HepG2 (cell line): ENCODE measurements at regions not wholly inside any gene's neighbourhood (a gene's known extent, or its start where the extent isn't known, plus 50 kb on each side); places are given as distances from the start of the nearest gene placed in this dataset.

ENCODE experiments used
- ATAC-seq: fragments of 200-7000 bp; cut with Tn5 transposase; 3 replicates; pipeline ENCODE4 v1.9.1; 2020; ENCODE audit warnings: mild to moderate bottlenecking, moderate library complexity
- BruUV-seq: library from RNA; stranded (reverse); fragments of 400-500 nt; replicated peaks from 2 replicates; lab custom pipeline; 2021; lab: Mats Ljungman, UMichigan
- CTCF ChIA-PET: fragments of 300-600 bp; formaldehyde crosslinking; extraction: SDS; loops from one replicate; lab custom pipeline; 2021; ENCODE audit warnings: low total read pairs, inconsistent platforms, low intra/inter-chr PET ratio; lab: Yijun Ruan, JAX
- POLR2A ChIA-PET: fragments of 350-600 bp; sonication (Branson Sonifier 250); formaldehyde crosslinking; loops from one replicate; lab custom pipeline; 2020; ENCODE audit warnings: antibody characterized with exemption, inconsistent platforms; lab: Yijun Ruan, JAX
- DNase-seq: peaks from one replicate; pipeline ENCODE4 v3.0.0-alpha.2; 2015; ENCODE audit warnings: low spot score
- FAIRE-seq: peaks from 3 replicates; lab custom pipeline; 2011; peaks lifted over from hg19 to GRCh38; lab: Jason Lieb, UNC
- H2AFZ ChIP-seq: one replicate; pipeline ENCODE4 v1.6.1; 2011; ENCODE audit warnings: low read length, inconsistent platforms
- H3K27ac ChIP-seq: fragments of 300-600 bp; 3 replicates; pipeline ENCODE4 v1.8.0; 2011; ENCODE audit warnings: mixed run types, mild to moderate bottlenecking, mixed read lengths, low read length, inconsistent platforms; ENCODE audit not compliant: insufficient read depth; ENCODE audit errors: extremely low read length
- H3K27me3 ChIP-seq, 2 experiments: fragments of 200-600 bp in 1 of 2; 2 replicates in 1 of 2; 3 replicates in 1 of 2; pipeline versions ENCODE4 v1.6.0 to v1.8.0; 2011; ENCODE audit warnings: low read length in 2 of 2, mild to moderate bottlenecking in 2 of 2, moderate library complexity in 2 of 2, inconsistent platforms in 1 of 2; ENCODE audit not compliant: insufficient read depth in 2 of 2, control insufficient read depth in 1 of 2
- H3K36me3 ChIP-seq, 2 experiments: fragments of 200-600 bp in 1 of 2; replicated peaks in 1 of 2; 2 replicates in 1 of 2; 3 replicates in 1 of 2; pipeline versions ENCODE4 v1.5.1 to v1.8.0; 2011; ENCODE audit warnings: low read length in 2 of 2, inconsistent platforms in 1 of 2; ENCODE audit not compliant: insufficient read depth in 2 of 2, control insufficient read depth in 1 of 2
- H3K4me1 ChIP-seq: 2 replicates; pipeline ENCODE4 v1.5.1; 2012; ENCODE audit warnings: low read length, inconsistent platforms; ENCODE audit not compliant: insufficient read depth
- H3K4me2 ChIP-seq: 2 replicates; pipeline ENCODE4 v1.6.0; 2011; ENCODE audit warnings: low read depth, low read length, inconsistent platforms
- H3K4me3 ChIP-seq, 3 experiments: fragments of 200-600 bp in 1 of 3; sonication (generic), shearing (Covaris generic) in 1 of 3; replicated peaks in 1 of 3; 2 replicates each; pipeline ENCODE4 v1.5.1; 2011 to 2016; ENCODE audit warnings: low read length in 3 of 3, inconsistent platforms in 2 of 3, low read depth in 2 of 3, mild to moderate bottlenecking in 2 of 3, control low read depth in 1 of 3, mixed read lengths in 1 of 3; ENCODE audit not compliant: insufficient read depth in 1 of 3
- H3K79me2 ChIP-seq: one replicate; pipeline ENCODE4 v1.6.1; 2011; ENCODE audit warnings: low read length, inconsistent platforms; ENCODE audit not compliant: insufficient read depth
- H3K9ac ChIP-seq: 2 replicates; pipeline ENCODE4 v1.6.0; 2011; ENCODE audit warnings: mild to moderate bottlenecking, low read depth, low read length, inconsistent platforms; ENCODE audit not compliant: insufficient read depth
- H3K9me3 ChIP-seq: 2 replicates; pipeline ENCODE4 v1.5.1; 2012; ENCODE audit warnings: mild to moderate bottlenecking, low read length
- H4K20me1 ChIP-seq: 2 replicates; pipeline ENCODE4 v1.6.0; 2011; ENCODE audit warnings: inconsistent platforms, mild to moderate bottlenecking, low read length, moderate library complexity; ENCODE audit not compliant: insufficient read depth
- DBP ChIP-seq: sonication (generic); formaldehyde crosslinking; IDR thresholded peaks from 2 replicates; pipeline ENCODE4 v1.4.0; 2020; ENCODE audit warnings: missing genetic modification reagents; ENCODE audit errors: not compliant biosample characterization
- KDM1A ChIP-seq: IDR thresholded peaks from 2 replicates; pipeline ENCODE4 v1.6.1; 2016; ENCODE audit warnings: missing compliant biosample characterization
- SPEN ChIP-seq: sonication (generic); formaldehyde crosslinking; IDR thresholded peaks from 2 replicates; pipeline ENCODE4 v1.5.1; 2020; ENCODE audit warnings: low read depth, mild to moderate bottlenecking, missing genetic modification reagents
- SSRP1 ChIP-seq: IDR thresholded peaks from 2 replicates; pipeline ENCODE4 v1.6.1; 2016; ENCODE audit warnings: control low read depth
- ZBTB20 ChIP-seq: sonication (generic); formaldehyde crosslinking; IDR thresholded peaks from 2 replicates; pipeline ENCODE4 v1.8.1; 2023; ENCODE audit warnings: missing genetic modification reagents, low read depth, mild to moderate bottlenecking, borderline replicate concordance
- ZNF10 ChIP-seq: sonication (generic); formaldehyde crosslinking; IDR thresholded peaks from 2 replicates; pipeline ENCODE4 v1.4.0; 2020; ENCODE audit warnings: mild to moderate bottlenecking, low read depth, missing genetic modification reagents, borderline replicate concordance
- ZNF362 ChIP-seq: sonication (generic); formaldehyde crosslinking; IDR thresholded peaks from 2 replicates; pipeline ENCODE4 v1.4.0; 2020; ENCODE audit warnings: missing genetic modification reagents, mild to moderate bottlenecking, borderline replicate concordance
- ZNF543 ChIP-seq: sonication (generic); formaldehyde crosslinking; IDR thresholded peaks from 2 replicates; pipeline ENCODE4 v1.4.0; 2020; ENCODE audit warnings: mild to moderate bottlenecking, missing genetic modification reagents
- ZNF674 ChIP-seq: sonication (generic); formaldehyde crosslinking; IDR thresholded peaks from 2 replicates; pipeline ENCODE4 v1.5.0; 2020; ENCODE audit warnings: low read depth, mild to moderate bottlenecking, missing genetic modification reagents
- WGBS: methylation state at CpG from one replicate; pipeline ENCODE4 v1.1.6; 2017; ENCODE audit warnings: low lambda C conversion rate; 5-methylcytosine and 5-hydroxymethylcytosine counted together
- in situ Hi-C: cut with HindIII; loops from 2 replicates; pipeline ENCODE4 v1.10.0; 2017; ENCODE audit warnings: low pct_unique_long_range_greater_than_20kb; ENCODE audit not compliant: extremely low pct_ligation_motif_present
- intact Hi-C: fragments of 100-400 bp; cut with micrococcal nuclease; formaldehyde crosslinking; loops from one replicate; pipeline ENCODE4 v1.10.0; 2022; ENCODE audit not compliant: unreplicated experiment

GRCh38 chr4:124566030-124566429, 146.5 kb downstream of the ANKRD50 start (continued):
- TF ChIP-seq SPEN (CRISPR knock-in tag), result no peak
- TF ChIP-seq, all 625 proteins: peak for 0

- BruUV-seq, result no TSS peak
- in situ Hi-C loops, result no loop called here
- DNase-seq, result no peak
- H3K9ac ChIP-seq, result no peak overlapping the region
- no peaks in the 10 kb centered on the region for H4K20me1 ChIP-seq
- H3K79me2 ChIP-seq, result no peaks in the 10 kb centered on the region
- no peak overlapping the region for H3K4me3 ChIP-seq
- no peak overlapping the region for H3K4me2 ChIP-seq
- H3K27ac ChIP-seq, result no peak overlapping the region
- 33% methylated on average over 4 of the region's 4 CpGs for WGBS
- no peak for TF ChIP-seq ZNF362 (CRISPR knock-in tag)
- TF ChIP-seq ZNF543 (CRISPR knock-in tag), result no peak
- TF ChIP-seq ZNF10, result no peak
- TF ChIP-seq DBP (CRISPR knock-in tag), result no peak
- no peak for TF ChIP-seq SSRP1
- no peak for TF ChIP-seq ZBTB20 (CRISPR knock-in tag)
- no peak for TF ChIP-seq ZNF674
- no peak for TF ChIP-seq KDM1A (CRISPR knock-in tag)
- TF ChIP-seq, all 625 proteins: peak for 0
- ChIA-PET CTCF (no interaction called here), POLR2A (no interaction called here)
- no peak for FAIRE-seq
- Histone ChIP-seq H3K4me1 (no peaks in the 10 kb centered on the region), H3K9me3 (no peaks in the 10 kb centered on the region), H3K27me3 (no peaks in the 10 kb centered on the region), H3K36me3 (no peaks in the 10 kb centered on the region), H2AFZ (no peak overlapping the region)
- intact Hi-C loops, result loop anchor here (10.0 kb wide), 1 partner anchor 88 kb away; no protein-coding TSS in a partner anchor
- ATAC-seq, result no peak
Observed at GRCh38 chr4:124573056-124573455, 139.5 kb downstream of the ANKRD50 start.
